Suprapubic skin (tissue), 4 donors: ENCODE measurements at regions not wholly inside any gene's neighbourhood (a gene's known extent, or its start where the extent isn't known, plus 50 kb on each side); places are given as distances from the start of the nearest gene placed in this dataset.

Source experiments
- DNase-seq, 2 donors: peaks; one replicate each; pipeline ENCODE4 v3.0.0-alpha.2; 2019; ENCODE audit warnings: low spot score in 2 of 2
- H3K27ac ChIP-seq: fragments of 200-600 bp; sonication (generic); one replicate; pipeline ENCODE4 v1.5.1; 2019
- H3K27me3 ChIP-seq: fragments of 200-600 bp; sonication (generic); one replicate; pipeline ENCODE4 v1.5.1; 2019
- H3K36me3 ChIP-seq: fragments of 200-600 bp; sonication (generic); one replicate; pipeline ENCODE4 v1.5.1; 2019
- H3K4me1 ChIP-seq: fragments of 200-600 bp; sonication (generic); one replicate; pipeline ENCODE4 v1.5.1; 2019
- H3K4me3 ChIP-seq: fragments of 200-600 bp; sonication (generic); one replicate; pipeline ENCODE4 v1.5.1; 2019; ENCODE audit warnings: mild to moderate bottlenecking
- H3K9me3 ChIP-seq: fragments of 200-600 bp; sonication (generic); one replicate; pipeline ENCODE4 v1.5.1; 2019
- EP300 ChIP-seq: sonication (generic); formaldehyde crosslinking; IDR thresholded peaks from one replicate; pipeline ENCODE4 v1.6.1; 2017; ENCODE audit warnings: antibody characterized with exemption
- POLR2A ChIP-seq, 2 donors: fragments of 450-650 bp; IDR thresholded peaks; one replicate each; pipeline ENCODE4 v1.6.1; 2017; ENCODE audit warnings: antibody characterized with exemption in 2 of 2, mild to moderate bottlenecking in 2 of 2, moderate library complexity in 2 of 2
- POLR2AphosphoS5 ChIP-seq, 3 donors: sonication (generic); formaldehyde crosslinking; IDR thresholded peaks; one replicate each; pipeline ENCODE4 v1.6.1; 2017; ENCODE audit warnings: antibody characterized with exemption in 3 of 3
- WGBS: methylation state at CpG from one replicate; pipeline ENCODE4 v1.1.5; 2018; 5-methylcytosine and 5-hydroxymethylcytosine counted together
- TF ChIP-seq, protein P1 (sequence below), 2 donors: fragments of 200-600 bp in 1 of 2; fragments of 450-650 bp in 1 of 2; sonication (generic) in 1 of 2; IDR thresholded peaks; one replicate each; pipeline ENCODE4 v1.5.1; 2016 to 2019; ENCODE audit warnings: antibody characterized with exemption in 2 of 2, mild to moderate bottlenecking in 1 of 2, moderate library complexity in 1 of 2

DNA sequence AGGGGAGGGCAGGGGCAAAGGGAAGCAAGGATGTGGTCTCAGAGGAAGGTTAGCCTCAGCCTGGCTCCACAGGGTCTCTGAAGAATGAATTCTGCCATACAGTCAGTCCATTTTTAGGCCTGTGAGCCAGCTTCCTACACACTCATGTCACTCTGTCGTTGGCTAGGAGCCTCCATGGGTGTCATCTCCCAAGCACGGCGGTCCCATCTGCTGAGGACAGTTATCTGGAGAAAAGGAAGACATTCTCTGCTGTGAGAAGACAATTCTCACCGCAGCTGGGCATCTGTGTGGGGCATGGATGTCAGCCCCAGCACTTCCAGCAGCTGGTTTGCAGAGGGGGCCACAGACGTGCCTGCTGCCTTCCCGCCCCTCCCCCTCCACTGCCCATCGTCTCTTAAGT, 167.6 kb downstream of the LINC00237 start:
- no peak for DNase-seq
- TF ChIP-seq, protein P1, sequence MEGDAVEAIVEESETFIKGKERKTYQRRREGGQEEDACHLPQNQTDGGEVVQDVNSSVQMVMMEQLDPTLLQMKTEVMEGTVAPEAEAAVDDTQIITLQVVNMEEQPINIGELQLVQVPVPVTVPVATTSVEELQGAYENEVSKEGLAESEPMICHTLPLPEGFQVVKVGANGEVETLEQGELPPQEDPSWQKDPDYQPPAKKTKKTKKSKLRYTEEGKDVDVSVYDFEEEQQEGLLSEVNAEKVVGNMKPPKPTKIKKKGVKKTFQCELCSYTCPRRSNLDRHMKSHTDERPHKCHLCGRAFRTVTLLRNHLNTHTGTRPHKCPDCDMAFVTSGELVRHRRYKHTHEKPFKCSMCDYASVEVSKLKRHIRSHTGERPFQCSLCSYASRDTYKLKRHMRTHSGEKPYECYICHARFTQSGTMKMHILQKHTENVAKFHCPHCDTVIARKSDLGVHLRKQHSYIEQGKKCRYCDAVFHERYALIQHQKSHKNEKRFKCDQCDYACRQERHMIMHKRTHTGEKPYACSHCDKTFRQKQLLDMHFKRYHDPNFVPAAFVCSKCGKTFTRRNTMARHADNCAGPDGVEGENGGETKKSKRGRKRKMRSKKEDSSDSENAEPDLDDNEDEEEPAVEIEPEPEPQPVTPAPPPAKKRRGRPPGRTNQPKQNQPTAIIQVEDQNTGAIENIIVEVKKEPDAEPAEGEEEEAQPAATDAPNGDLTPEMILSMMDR (IDR thresholded peaks at IDR 0.05) = no peak
- TF ChIP-seq EP300 (no peak), POLR2AphosphoS5 (IDR thresholded peaks at IDR 0.05) (no peak), POLR2A (IDR thresholded peaks at IDR 0.05) (no peak)
- WGBS = 74% methylated on average over 7 of the region's 7 CpGs

DNA sequence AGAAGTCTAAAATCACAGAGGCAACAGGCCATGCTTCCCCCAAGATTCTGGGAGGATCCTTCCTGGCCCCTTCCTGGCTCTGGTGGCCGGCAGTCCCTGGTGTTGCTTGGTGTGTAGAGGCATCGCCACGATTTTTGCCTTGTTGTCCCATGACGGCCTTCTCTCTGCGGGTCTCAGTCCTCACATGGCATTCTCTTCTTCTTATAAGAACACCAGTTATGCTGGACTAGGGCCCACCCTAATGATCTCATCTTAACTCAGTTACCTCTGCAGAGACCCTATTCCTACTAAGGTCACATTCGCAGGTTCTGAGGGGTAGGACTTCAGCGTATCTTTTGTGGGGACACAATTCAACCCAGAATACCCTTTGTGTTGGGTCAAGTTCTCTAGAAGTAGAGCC, 168.0 kb downstream of the LINC00237 start:
- no peak overlapping the region for H3K4me3 ChIP-seq

More for the DNA sequence above, 167.6 kb downstream of the LINC00237 start:
- Histone ChIP-seq H3K27me3 (peaks cover 6% of the 10 kb centered on the region), H3K4me1 (no peaks in the 10 kb centered on the region), H3K4me3 (no peak overlapping the region), H3K27ac (no peak overlapping the region), H3K9me3 (no peaks in the 10 kb centered on the region), H3K36me3 (no peaks in the 10 kb centered on the region)

DNA sequence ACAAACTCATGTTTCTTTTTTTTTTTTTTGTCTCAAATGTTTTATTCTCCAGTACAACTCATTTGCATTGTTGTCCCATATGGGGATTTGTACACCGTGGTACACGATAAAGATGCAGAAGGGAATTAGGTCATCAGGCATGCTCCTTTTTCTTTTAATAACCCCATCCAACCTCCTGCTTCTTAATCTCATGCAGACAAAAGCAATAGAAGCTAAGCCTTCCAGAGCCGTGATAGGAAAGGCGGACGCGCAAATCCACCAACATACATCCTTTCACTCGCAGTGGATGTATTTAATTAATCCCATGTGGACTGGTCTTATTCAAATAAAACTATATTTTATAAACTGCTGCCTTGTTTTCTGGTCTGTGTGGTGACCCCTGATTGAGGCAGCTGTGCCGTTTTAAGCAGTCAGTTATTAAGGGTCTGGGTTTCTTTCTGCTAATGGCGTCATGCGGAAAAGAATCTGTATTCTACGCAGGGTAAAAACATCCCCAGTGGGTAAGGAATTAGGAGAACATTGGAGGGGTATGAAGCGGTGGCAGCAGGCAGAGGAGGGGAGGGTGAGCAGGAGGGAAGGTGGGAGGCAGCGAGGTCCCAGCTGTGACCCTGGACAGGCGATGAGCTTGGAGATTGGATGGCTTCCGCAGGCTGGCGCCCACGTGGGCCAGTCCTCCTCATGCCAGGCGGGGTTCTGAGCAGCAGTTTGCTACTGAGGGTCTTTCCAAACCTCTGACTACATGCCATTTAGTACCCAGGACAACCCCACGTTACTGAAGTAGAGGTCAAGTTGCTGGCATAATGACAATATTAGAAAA, 172.8 kb downstream of the LINC00237 start:
- Histone ChIP-seq H3K4me3 (no peak overlapping the region), H3K27me3 (peaks cover 4% of the 10 kb centered on the region), H3K4me1 (no peaks in the 10 kb centered on the region), H3K36me3 (no peaks in the 10 kb centered on the region), H3K27ac (no peak overlapping the region), H3K9me3 (no peaks in the 10 kb centered on the region)
- DNase-seq = no peak
- TF ChIP-seq, protein P1 (IDR thresholded peaks at IDR 0.05) = no peak
- no peak for TF ChIP-seq POLR2AphosphoS5 (IDR thresholded peaks at IDR 0.05)
- no peak for TF ChIP-seq POLR2A (IDR thresholded peaks at IDR 0.05)
- TF ChIP-seq EP300 = no peak
- WGBS = 75% methylated on average over 19 of the region's 19 CpGs

More for the DNA sequence above, 168.0 kb downstream of the LINC00237 start:
- Histone ChIP-seq H3K27me3 (peaks cover 6% of the 10 kb centered on the region), H3K36me3 (no peaks in the 10 kb centered on the region), H3K27ac (no peak overlapping the region), H3K9me3 (no peaks in the 10 kb centered on the region), H3K4me1 (no peaks in the 10 kb centered on the region)
- TF ChIP-seq, protein P1 (IDR thresholded peaks at IDR 0.05) = no peak
- TF ChIP-seq POLR2AphosphoS5 (IDR thresholded peaks at IDR 0.05) = no peak
- TF ChIP-seq POLR2A (IDR thresholded peaks at IDR 0.05) = no peak
- no peak for TF ChIP-seq EP300
- 94% methylated on average over 7 of the region's 7 CpGs for WGBS
- no peak for DNase-seq

DNA sequence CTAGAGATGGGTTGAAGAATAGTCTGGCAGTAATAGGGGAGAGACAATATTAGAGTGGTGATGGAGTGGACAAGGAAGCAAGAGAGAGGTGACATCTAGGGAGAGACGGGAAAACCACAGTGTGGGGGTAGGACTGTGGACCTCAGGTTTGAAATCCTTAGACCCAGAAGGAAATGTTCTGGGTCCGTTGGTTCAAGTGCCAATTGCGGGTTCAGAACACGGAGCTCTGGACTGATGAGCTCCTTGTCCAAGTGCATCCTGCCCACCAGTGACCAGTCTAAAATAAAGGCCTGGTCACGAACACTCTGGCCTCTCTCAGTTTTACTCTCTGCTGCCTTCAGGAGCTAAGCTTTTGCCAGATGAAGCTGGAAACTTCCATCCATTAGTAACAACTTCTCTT, 174.0 kb downstream of the LINC00237 start:
- Histone ChIP-seq H3K36me3 (no peaks in the 10 kb centered on the region), H3K27ac (no peak overlapping the region), H3K9me3 (no peaks in the 10 kb centered on the region), H3K4me1 (no peaks in the 10 kb centered on the region), H3K27me3 (peaks cover 4% of the 10 kb centered on the region), H3K4me3 (no peak overlapping the region)
- no peak for DNase-seq
- 91% methylated on average over 5 of the region's 5 CpGs for WGBS
- TF ChIP-seq, protein P1 (IDR thresholded peaks at IDR 0.05) = no peak
- no peak for TF ChIP-seq POLR2A (IDR thresholded peaks at IDR 0.05)

DNA sequence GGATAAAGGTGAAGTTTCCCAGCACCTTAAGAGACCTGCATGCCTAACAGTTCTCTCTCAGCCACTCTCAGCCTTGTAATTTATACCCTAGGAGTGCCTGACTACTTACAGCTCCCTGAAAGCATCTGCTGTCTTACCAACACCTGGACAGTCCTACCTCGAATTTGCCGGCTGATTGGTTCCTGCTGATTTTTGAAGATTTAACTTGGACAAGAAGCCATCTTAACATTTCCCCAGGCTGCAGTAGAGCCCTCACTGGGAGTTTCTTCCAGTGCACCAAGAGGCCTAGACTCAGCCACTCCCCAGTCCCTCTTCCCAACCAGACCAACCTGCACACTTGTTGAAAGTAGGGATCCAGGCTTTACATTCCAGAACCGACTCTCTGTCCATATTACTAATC, 174.5 kb downstream of the LINC00237 start:
- no peak for DNase-seq
- H3K4me3 ChIP-seq = no peak overlapping the region
- H3K4me1 ChIP-seq = no peaks in the 10 kb centered on the region
- no peak for TF ChIP-seq EP300
- no peak for TF ChIP-seq POLR2A (IDR thresholded peaks at IDR 0.05)
- TF ChIP-seq POLR2AphosphoS5 (IDR thresholded peaks at IDR 0.05) = no peak
- TF ChIP-seq, protein P1 (IDR thresholded peaks at IDR 0.05) = no peak
- no peaks in the 10 kb centered on the region for H3K36me3 ChIP-seq
- no peaks in the 10 kb centered on the region for H3K9me3 ChIP-seq
- no peak overlapping the region for H3K27ac ChIP-seq
- WGBS = 85% methylated on average over 3 of the region's 3 CpGs
- H3K27me3 ChIP-seq = peaks cover 4% of the 10 kb centered on the region
